ENCODE measurements at regions not wholly inside any gene's neighbourhood (a gene's known extent, or its start where the extent isn't known, plus 50 kb on each side); places are given as distances from the start of the nearest gene placed in this dataset.
"Not testable (repeated sequence)": the region's sequence is repeated elsewhere in the genome, so short reads cannot be mapped to it uniquely, and the experiment has no call there.

DNA sequence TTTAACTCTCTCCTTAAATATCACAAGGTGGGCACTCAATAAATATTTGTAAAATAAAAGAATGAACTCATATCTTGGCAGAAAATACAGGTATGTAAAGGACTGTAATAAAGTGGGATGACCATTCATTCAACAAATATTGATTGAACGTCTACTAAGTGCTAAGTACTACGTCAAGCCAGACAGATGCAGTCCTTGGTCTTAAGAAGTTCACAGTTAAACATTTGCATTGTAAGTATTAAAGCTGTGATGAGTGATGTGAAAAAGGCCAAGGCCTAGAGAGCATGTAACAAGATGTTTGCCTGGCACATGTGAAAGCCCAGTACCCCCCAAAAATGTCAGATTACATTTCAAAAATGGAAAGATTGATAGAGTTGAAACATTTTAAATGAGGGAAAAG, 130.1 kb upstream of the TMEM170B start:
- Histone ChIP-seq H3K9me3 (ENCODE audit: control insufficient read depth, insufficient read depth, low read length) (no peaks in the 10 kb centered on the region), H3K27me3 (ENCODE audit: control insufficient read depth, insufficient read depth, low read length) (no peaks in the 10 kb centered on the region), H3K36me3 (ENCODE audit: control insufficient read depth, insufficient read depth, low read length) (no peaks in the 10 kb centered on the region), H3K4me3 (ENCODE audit: low read depth, low read length) (no peak overlapping the region), H3K27ac (ENCODE audit: low read depth, low read length) (no peak overlapping the region), H3K4me1 (ENCODE audit: control insufficient read depth, insufficient read depth, low read length) (peaks cover 4% of the 10 kb centered on the region; the same call in 1 of the 2 replicates), H3K9ac (ENCODE audit: low read depth, low read length) (no peak overlapping the region)

GRCh38 chr6:11404838-11405237, 132.7 kb upstream of the TMEM170B start:
- H3K9me3 ChIP-seq (ENCODE audit: control insufficient read depth, insufficient read depth, low read length) = no peaks in the 10 kb centered on the region
- H3K27ac ChIP-seq (ENCODE audit: low read depth, low read length) = no peak overlapping the region
- no peaks in the 10 kb centered on the region for H3K36me3 ChIP-seq (ENCODE audit: control insufficient read depth, insufficient read depth, low read length)
- no peak overlapping the region for H3K4me3 ChIP-seq (ENCODE audit: low read depth, low read length)
- peaks cover 4% of the 10 kb centered on the region; the same call in 1 of the 2 replicates for H3K4me1 ChIP-seq (ENCODE audit: control insufficient read depth, insufficient read depth, low read length)
- no peaks in the 10 kb centered on the region for H3K27me3 ChIP-seq (ENCODE audit: control insufficient read depth, insufficient read depth, low read length)
- H3K9ac ChIP-seq (ENCODE audit: low read depth, low read length) = no peak overlapping the region

- Histone ChIP-seq H3K27me3 (ENCODE audit: control insufficient read depth, insufficient read depth, low read length) (no peaks in the 10 kb centered on the region), H3K27ac (ENCODE audit: low read depth, low read length) (no peak overlapping the region), H3K4me3 (ENCODE audit: low read depth, low read length) (no peak overlapping the region), H3K9me3 (ENCODE audit: control insufficient read depth, insufficient read depth, low read length) (no peaks in the 10 kb centered on the region), H3K4me1 (ENCODE audit: control insufficient read depth, insufficient read depth, low read length) (peaks cover 4% of the 10 kb centered on the region; the same call in 1 of the 2 replicates), H3K36me3 (ENCODE audit: control insufficient read depth, insufficient read depth, low read length) (no peaks in the 10 kb centered on the region), H3K9ac (ENCODE audit: low read depth, low read length) (no peak overlapping the region)
Observed at GRCh38 chr6:11404081-11404480, 133.5 kb upstream of the TMEM170B start.

DNA sequence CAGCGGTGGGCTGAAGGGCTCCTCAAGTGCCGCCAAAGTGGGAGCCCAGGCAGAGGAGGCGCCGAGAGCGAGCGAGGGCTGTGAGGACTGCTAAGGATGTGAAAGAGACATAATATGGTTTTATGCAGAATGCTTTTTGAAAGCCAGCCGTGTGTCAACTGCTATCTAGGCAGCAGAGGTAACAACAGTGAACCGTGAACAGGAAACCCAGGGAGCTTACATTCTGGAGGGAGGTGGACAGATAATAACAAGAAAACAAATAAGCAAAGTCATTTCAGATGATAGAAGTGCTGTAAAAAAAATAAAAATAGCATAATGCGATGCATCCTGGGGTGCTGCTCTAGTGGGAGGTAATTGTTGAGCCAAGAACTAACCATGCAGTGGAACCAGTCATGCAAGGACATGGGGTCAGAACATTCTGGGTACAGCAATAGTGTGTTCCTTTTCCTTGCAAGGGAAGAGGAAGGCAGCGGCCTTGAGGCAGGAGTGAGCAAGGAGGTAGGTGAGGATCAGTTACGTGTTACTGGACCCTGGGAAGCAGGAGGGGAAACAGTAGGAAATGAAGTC, 134.4 kb upstream of the TMEM170B start:
- Histone ChIP-seq H3K4me1 (ENCODE audit: control insufficient read depth, insufficient read depth, low read length) (peaks cover 4% of the 10 kb centered on the region; the same call in 1 of the 2 replicates), H3K4me3 (ENCODE audit: low read depth, low read length) (no peak overlapping the region), H3K9me3 (ENCODE audit: control insufficient read depth, insufficient read depth, low read length) (no peaks in the 10 kb centered on the region), H3K36me3 (ENCODE audit: control insufficient read depth, insufficient read depth, low read length) (no peaks in the 10 kb centered on the region), H3K9ac (ENCODE audit: low read depth, low read length) (no peak overlapping the region), H3K27me3 (ENCODE audit: control insufficient read depth, insufficient read depth, low read length) (no peaks in the 10 kb centered on the region), H3K27ac (ENCODE audit: low read depth, low read length) (no peak overlapping the region)

GRCh38 chr6:11402581-11402980, 135.0 kb upstream of the TMEM170B start:
- H3K27ac ChIP-seq (ENCODE audit: low read depth, low read length); H3K4me1 ChIP-seq (ENCODE audit: control insufficient read depth, insufficient read depth, low read length); H3K36me3 ChIP-seq (ENCODE audit: control insufficient read depth, insufficient read depth, low read length); H3K4me3 ChIP-seq (ENCODE audit: low read depth, low read length); H3K9me3 ChIP-seq (ENCODE audit: control insufficient read depth, insufficient read depth, low read length); H3K27me3 ChIP-seq (ENCODE audit: control insufficient read depth, insufficient read depth, low read length); H3K9ac ChIP-seq (ENCODE audit: low read depth, low read length): not testable (repeated sequence)

DNA sequence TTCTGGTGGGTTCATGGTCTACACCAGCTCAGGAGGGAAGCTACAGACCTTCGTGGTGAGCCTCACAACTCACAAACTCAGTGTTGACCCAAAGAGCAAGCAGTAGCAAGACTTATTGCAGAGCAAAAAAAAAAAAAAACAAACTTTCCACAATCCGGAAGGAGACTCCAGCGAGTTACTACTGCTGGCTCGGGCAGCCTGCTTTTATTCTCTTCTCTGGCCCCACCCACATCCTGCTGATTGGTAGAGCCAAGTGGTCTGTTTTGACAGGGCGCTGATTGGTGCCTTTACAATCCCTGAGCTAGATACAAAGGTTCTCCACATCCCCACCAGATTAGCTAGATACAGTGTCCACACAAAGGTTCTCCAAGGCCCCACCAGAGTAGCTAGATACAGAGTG, 135.6 kb upstream of the TMEM170B start:
- H3K27ac ChIP-seq (ENCODE audit: low read depth, low read length); H3K4me1 ChIP-seq (ENCODE audit: control insufficient read depth, insufficient read depth, low read length); H3K27me3 ChIP-seq (ENCODE audit: control insufficient read depth, insufficient read depth, low read length); H3K4me3 ChIP-seq (ENCODE audit: low read depth, low read length); H3K36me3 ChIP-seq (ENCODE audit: control insufficient read depth, insufficient read depth, low read length); H3K9me3 ChIP-seq (ENCODE audit: control insufficient read depth, insufficient read depth, low read length); H3K9ac ChIP-seq (ENCODE audit: low read depth, low read length): not testable (repeated sequence)

- Histone ChIP-seq H3K9me3 (ENCODE audit: control insufficient read depth, insufficient read depth, low read length) (no peaks in the 10 kb centered on the region), H3K27me3 (ENCODE audit: control insufficient read depth, insufficient read depth, low read length) (no peaks in the 10 kb centered on the region), H3K4me1 (ENCODE audit: control insufficient read depth, insufficient read depth, low read length) (no peaks in the 10 kb centered on the region), H3K27ac (ENCODE audit: low read depth, low read length) (no peak overlapping the region), H3K9ac (ENCODE audit: low read depth, low read length) (no peak overlapping the region), H3K36me3 (ENCODE audit: control insufficient read depth, insufficient read depth, low read length) (no peaks in the 10 kb centered on the region), H3K4me3 (ENCODE audit: low read depth, low read length) (no peak overlapping the region)
Observed at GRCh38 chr6:11398451-11399326, 138.9 kb upstream of the TMEM170B start.

DNA sequence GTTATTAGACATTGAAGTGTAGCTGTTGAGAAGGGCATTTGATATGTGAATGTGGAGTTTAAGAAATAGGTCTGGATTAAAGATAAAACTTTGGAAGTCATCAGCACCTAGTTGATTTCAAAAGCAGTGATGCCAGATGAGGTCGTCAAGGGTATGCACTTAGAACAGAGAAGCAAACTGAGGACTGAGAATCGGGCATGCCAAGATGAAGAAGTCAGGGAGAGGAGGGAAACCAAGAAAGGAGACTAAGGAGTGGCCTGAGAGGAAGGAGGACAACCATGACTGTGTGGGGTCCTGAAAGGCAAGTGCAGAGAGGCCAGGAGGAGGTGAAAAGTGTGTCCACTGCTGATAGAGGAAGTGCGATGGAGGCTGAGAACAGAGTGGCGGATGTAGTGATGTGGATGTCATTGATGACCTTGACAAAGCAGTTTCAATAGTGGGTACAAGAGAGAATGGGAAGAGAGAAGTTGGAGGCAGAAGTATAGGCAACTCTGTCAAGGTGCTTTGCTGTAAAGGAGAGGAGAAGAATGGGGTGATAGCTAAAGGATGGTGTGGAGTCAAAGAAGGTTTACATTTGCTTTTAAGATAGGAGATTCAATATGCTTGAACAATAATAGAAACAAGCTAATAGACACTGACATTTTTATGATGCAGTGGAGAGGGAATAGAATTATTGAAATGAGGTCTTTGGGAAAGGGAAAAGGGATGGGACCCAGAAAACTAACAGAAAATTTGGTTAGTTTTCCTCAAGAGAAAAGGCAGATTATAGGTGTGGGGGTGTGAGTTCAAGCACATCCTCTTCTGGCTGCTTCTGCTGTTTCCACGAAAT, 139.7 kb upstream of the TMEM170B start:
- H3K9ac ChIP-seq (ENCODE audit: low read depth, low read length) = no peak overlapping the region
- H3K27ac ChIP-seq (ENCODE audit: low read depth, low read length) = no peak overlapping the region
- no peaks in the 10 kb centered on the region for H3K9me3 ChIP-seq (ENCODE audit: control insufficient read depth, insufficient read depth, low read length)
- H3K4me1 ChIP-seq (ENCODE audit: control insufficient read depth, insufficient read depth, low read length) = no peaks in the 10 kb centered on the region
- no peaks in the 10 kb centered on the region for H3K27me3 ChIP-seq (ENCODE audit: control insufficient read depth, insufficient read depth, low read length)
- H3K4me3 ChIP-seq (ENCODE audit: low read depth, low read length) = no peak overlapping the region
- H3K36me3 ChIP-seq (ENCODE audit: control insufficient read depth, insufficient read depth, low read length) = no peaks in the 10 kb centered on the region

- no peaks in the 10 kb centered on the region for H3K9me3 ChIP-seq (ENCODE audit: control insufficient read depth, insufficient read depth, low read length)
- no peak overlapping the region for H3K4me3 ChIP-seq (ENCODE audit: low read depth, low read length)
- no peak overlapping the region for H3K27ac ChIP-seq (ENCODE audit: low read depth, low read length)
- no peaks in the 10 kb centered on the region for H3K27me3 ChIP-seq (ENCODE audit: control insufficient read depth, insufficient read depth, low read length)
- H3K4me1 ChIP-seq (ENCODE audit: control insufficient read depth, insufficient read depth, low read length) = no peaks in the 10 kb centered on the region
- H3K9ac ChIP-seq (ENCODE audit: low read depth, low read length) = no peak overlapping the region
- H3K36me3 ChIP-seq (ENCODE audit: control insufficient read depth, insufficient read depth, low read length) = no peaks in the 10 kb centered on the region
Observed at GRCh38 chr6:11396860-11397259, 140.7 kb upstream of the TMEM170B start.

GRCh38 chr6:11393713-11394627, 143.6 kb upstream of the TMEM170B start:
- Histone ChIP-seq H3K9me3 (ENCODE audit: control insufficient read depth, insufficient read depth, low read length) (no peaks in the 10 kb centered on the region; the same call in 1 of the 2 replicates), H3K27ac (ENCODE audit: low read depth, low read length) (no peak overlapping the region), H3K9ac (ENCODE audit: low read depth, low read length) (no peak overlapping the region), H3K4me3 (ENCODE audit: low read depth, low read length) (no peak overlapping the region), H3K27me3 (ENCODE audit: control insufficient read depth, insufficient read depth, low read length) (no peaks in the 10 kb centered on the region), H3K4me1 (ENCODE audit: control insufficient read depth, insufficient read depth, low read length) (no peaks in the 10 kb centered on the region), H3K36me3 (ENCODE audit: control insufficient read depth, insufficient read depth, low read length) (no peaks in the 10 kb centered on the region)

Measured in HUES48 (cell line).